ENCODE measurements at regions not wholly inside any gene's neighbourhood (a gene's known extent, or its start where the extent isn't known, plus 50 kb on each side); places are given as distances from the start of the nearest gene placed in this dataset.

GRCh38 chr3:11089931-11090330, 64.4 kb upstream of the HRH1 start:
- no peak for DNase-seq

DNA sequence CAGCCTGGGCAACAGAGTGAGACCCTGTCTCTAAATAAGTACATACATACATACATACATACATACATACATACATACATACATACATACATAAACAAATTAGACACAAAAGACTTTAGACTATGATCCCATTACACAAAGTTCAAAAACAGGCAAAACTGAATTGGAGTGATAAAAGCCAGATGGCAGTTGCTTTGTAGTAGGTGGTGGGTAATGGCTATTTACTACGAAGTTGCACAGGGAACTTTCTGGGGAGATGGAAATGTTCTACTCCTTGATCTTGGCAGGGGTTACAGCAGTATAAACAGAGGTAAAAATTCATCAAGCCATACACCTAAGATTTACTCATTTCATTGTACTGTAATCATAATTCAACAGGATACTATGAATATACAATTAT, 63.7 kb upstream of the HRH1 start:
- no peak for DNase-seq

GRCh38 chr3:11091088-11091590, 63.2 kb upstream of the HRH1 start:
- DNase-seq = no peak

- no peak for DNase-seq
Measured at GRCh38 chr3:11091791-11092190, 62.5 kb upstream of the HRH1 start.

- DNase-seq = no peak
Measured at GRCh38 chr3:11093823-11094340, 60.4 kb upstream of the HRH1 start.

- DNase-seq = no peak
Measured at GRCh38 chr3:11095932-11096265, 58.4 kb upstream of the HRH1 start.

DNA sequence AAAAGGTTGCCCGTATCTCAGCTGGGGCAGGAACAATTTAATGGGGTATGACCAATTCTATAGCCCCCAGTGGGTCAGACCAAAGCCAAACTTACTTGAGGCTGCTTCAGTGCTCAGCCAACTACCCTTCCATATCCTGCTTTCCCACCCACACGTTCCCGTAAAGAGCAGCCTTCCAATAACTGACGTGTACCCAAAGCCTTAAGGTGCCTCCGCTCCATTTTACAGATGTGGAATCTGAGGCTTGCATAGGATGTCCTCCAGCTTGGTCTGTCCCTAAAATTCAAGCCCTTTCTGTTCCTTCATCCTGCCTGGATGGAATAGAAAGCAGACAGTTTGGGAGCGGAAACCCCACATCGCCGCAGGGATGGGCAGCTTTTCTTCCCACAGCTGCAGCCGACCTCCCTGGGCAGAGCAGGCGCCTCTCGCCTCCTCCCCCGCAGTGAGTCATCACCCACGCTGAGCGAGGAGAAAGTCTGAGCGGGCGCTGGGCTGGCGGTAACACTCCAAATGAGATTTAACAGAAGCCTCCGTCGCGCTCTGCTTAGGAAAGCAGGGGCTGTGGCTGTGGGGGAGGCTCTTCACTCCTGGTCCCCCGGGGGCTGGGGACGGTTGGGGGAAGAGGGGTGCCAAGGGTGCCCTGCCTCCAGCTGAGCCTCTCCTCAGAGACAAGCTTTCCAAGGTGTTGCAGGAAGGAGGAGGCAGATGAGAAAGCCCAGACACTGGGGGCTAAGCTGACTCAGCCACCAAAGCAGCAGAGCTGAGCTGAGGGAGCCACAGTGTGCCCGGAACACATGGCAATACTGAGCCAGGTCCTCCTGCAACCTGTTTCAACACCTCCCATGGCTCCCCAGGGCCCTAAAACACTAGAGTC, 57.8 kb upstream of the HRH1 start:
- peak; percentile 13 for DNase-seq

- DNase-seq = no peak
Measured at GRCh38 chr3:11099306-11099705, 55.0 kb upstream of the HRH1 start.

All from hematopoietic multipotent progenitor cell treated with erythropoietin and hydrocortisone succinate and interleukin-3 and kit ligand, for 8 days (in vitro differentiated cells).